SK-N-DZ (cell line): ENCODE measurements at regions not wholly inside any gene's neighbourhood (a gene's known extent, or its start where the extent isn't known, plus 50 kb on each side); places are given as distances from the start of the nearest gene placed in this dataset.

ENCODE experiments used
- DNase-seq: peaks from one replicate; pipeline ENCODE4 v3.0.0-alpha.2; 2015; ENCODE audit warnings: low spot score
- small RNA-seq, 2 experiments: library from RNA; depleted of rRNA; stranded (forward); fragments of <200 nt; gene quantifications; one replicate each; pipeline ENCODE3, GENCODE V24; 2014

- no peak for DNase-seq
These were observed 75.4 kb upstream of the SYT13 start for GRCh38 chr11:45361551-45361950.

- DNase-seq, result no peak
These were observed 69.5 kb upstream of the SYT13 start for GRCh38 chr11:45355706-45356041.

- DNase-seq, result peak; percentile 86
These were observed 69.0 kb upstream of the SYT13 start for GRCh38 chr11:45354976-45355705.

GRCh38 chr11:45348729-45349128 is 62.6 kb upstream of the SYT13 start:
- no peak for DNase-seq

GRCh38 chr11:45347348-45348082 is 61.4 kb upstream of the SYT13 start:
- DNase-seq, result no peak

GRCh38 chr11:45345491-45345890 is 59.4 kb upstream of the SYT13 start:
- no peak for DNase-seq

- DNase-seq, result no peak
These were observed 57.9 kb upstream of the SYT13 start for GRCh38 chr11:45344028-45344427.

GRCh38 chr11:45343444-45343843 is 57.3 kb upstream of the SYT13 start:
- DNase-seq, result no peak

- DNase-seq, result no peak
These were observed 55.2 kb upstream of the SYT13 start for GRCh38 chr11:45341372-45341771.

GRCh38 chr11:45339729-45340519 is 53.8 kb upstream of the SYT13 start:
- peak; percentile 82 for DNase-seq

GRCh38 chr11:45337583-45338360 is 51.6 kb upstream of the SYT13 start:
- DNase-seq, result no peak

- peak; percentile 16 for DNase-seq
These were observed 50.0 kb upstream of the SYT13 start for GRCh38 chr11:45336136-45336535.

Small RNA genes in the stretch of these regions (small RNA-seq; reads per million reads assigned to genes)
- 0 reads per million in 2 experiments for gene AC103855.4
